ENCODE measurements at regions not wholly inside any gene's neighbourhood (a gene's known extent, or its start where the extent isn't known, plus 50 kb on each side); places are given as distances from the start of the nearest gene placed in this dataset.

DNA sequence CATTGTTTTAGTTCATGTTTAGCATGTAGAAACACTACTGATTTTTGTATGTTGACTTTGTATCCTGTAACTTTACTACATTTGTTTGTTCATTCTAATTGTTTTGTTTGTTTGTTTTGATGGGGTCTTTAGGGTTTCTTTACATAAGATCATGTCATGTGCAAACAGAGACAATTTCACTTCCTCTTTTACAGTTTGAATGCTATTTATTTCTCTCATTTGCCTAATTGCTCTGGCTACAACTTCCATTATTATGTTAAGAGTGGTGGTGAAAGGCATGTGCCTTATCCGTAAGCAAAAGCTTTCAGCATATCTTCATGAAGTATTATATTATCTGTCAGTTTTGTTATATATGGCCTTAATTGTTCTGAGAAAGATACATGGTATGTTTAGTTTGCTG, 571.1 kb downstream of the PCDH7 start:
- Mint-ChIP-seq H3K4me3 (ENCODE audit: unreplicated experiment) (no peak overlapping the region), H3K4me1 (ENCODE audit: low read depth, unreplicated experiment) (no peaks in the 10 kb centered on the region)

DNA sequence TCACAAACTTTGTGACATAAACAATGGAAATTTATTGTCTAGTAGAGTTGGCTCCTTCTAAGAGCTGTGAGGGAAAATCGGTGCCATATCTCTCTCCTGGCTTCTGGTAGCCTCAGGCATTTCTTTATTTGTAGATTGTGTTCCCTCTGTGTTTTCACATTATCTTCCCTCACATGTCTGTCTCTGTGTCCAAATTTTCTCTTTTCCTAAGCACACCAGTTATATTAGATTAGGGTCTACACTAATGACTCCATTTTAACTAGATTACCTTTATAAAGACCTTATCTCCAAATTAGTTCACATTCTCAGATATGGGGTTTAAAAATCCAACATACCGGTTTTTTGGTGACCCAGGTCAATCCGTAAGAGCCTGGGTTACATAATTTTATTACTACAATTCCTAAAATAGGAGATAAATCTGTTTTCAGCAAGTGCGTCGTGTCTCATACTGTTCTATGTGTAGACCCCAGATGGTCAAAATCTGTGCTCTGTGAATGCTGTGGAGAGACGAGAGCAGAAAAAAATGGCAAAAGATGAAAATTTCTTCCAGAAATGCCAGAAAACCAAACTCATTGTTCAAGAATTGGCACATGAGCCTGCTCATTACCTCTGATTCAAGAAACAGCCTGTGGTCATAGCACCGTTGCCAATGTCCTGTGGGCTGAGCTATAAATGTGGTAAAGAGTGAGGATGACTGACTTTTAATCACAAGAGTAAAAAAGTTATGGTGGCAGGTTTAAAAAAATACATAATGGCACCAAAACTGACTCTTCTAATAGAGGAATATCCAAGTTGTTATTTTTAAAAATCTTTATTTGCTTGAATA, 574.7 kb downstream of the PCDH7 start:
- H3K4me3 ChIP-seq (ENCODE audit: low read depth, low read length), result no peak overlapping the region
- no peaks in the 10 kb centered on the region for H3K27me3 ChIP-seq (replicated peaks; ENCODE audit: control insufficient read depth, insufficient read depth, low read length)
- no peaks in the 10 kb centered on the region; the same call in none of the 2 replicates for H3K9me3 ChIP-seq
- Mint-ChIP-seq H3K27me3 (ENCODE audit: insufficient read depth, unreplicated experiment) (no peaks in the 10 kb centered on the region), H3K4me1 (ENCODE audit: low read depth, unreplicated experiment) (no peaks in the 10 kb centered on the region), H3K36me3 (ENCODE audit: insufficient read depth, unreplicated experiment) (no peaks in the 10 kb centered on the region), H3K4me3 (ENCODE audit: unreplicated experiment) (no peak overlapping the region), H3K27ac (ENCODE audit: unreplicated experiment) (no peak overlapping the region), H3K9me3 (ENCODE audit: unreplicated experiment) (no peaks in the 10 kb centered on the region)
- no peak for DNase-seq
- intact Hi-C loops (cut with micrococcal nuclease; ENCODE audit: unreplicated experiment), result no loop called here
- no peaks in the 10 kb centered on the region for H3K36me3 ChIP-seq (ENCODE audit: control insufficient read depth, insufficient read depth, low read length)
- ChIA-PET POLR2A (no interaction called here), CTCF (no interaction called here)
- no TSS peak for BruUV-seq (replicated peaks)
- no peaks in the 10 kb centered on the region for H3K4me1 ChIP-seq
- TF ChIP-seq, protein P1, sequence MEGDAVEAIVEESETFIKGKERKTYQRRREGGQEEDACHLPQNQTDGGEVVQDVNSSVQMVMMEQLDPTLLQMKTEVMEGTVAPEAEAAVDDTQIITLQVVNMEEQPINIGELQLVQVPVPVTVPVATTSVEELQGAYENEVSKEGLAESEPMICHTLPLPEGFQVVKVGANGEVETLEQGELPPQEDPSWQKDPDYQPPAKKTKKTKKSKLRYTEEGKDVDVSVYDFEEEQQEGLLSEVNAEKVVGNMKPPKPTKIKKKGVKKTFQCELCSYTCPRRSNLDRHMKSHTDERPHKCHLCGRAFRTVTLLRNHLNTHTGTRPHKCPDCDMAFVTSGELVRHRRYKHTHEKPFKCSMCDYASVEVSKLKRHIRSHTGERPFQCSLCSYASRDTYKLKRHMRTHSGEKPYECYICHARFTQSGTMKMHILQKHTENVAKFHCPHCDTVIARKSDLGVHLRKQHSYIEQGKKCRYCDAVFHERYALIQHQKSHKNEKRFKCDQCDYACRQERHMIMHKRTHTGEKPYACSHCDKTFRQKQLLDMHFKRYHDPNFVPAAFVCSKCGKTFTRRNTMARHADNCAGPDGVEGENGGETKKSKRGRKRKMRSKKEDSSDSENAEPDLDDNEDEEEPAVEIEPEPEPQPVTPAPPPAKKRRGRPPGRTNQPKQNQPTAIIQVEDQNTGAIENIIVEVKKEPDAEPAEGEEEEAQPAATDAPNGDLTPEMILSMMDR (IDR thresholded peaks at IDR 0.05; ENCODE audit: insufficient read depth in 1 of 2, low read depth in 1 of 2, low read length in 1 of 2, severe bottlenecking in 1 of 2, unreplicated experiment in 1 of 2), result no peak

More for the DNA sequence above, 571.1 kb downstream of the PCDH7 start:
- H3K9me3 ChIP-seq, result no peaks in the 10 kb centered on the region; the same call in none of the 2 replicates
- Mint-ChIP-seq H3K27ac (ENCODE audit: unreplicated experiment) (no peak overlapping the region), H3K27me3 (ENCODE audit: insufficient read depth, unreplicated experiment) (no peaks in the 10 kb centered on the region), H3K36me3 (ENCODE audit: insufficient read depth, unreplicated experiment) (no peaks in the 10 kb centered on the region), H3K9me3 (ENCODE audit: unreplicated experiment) (no peaks in the 10 kb centered on the region)
- H3K27me3 ChIP-seq (replicated peaks; ENCODE audit: control insufficient read depth, insufficient read depth, low read length), result no peaks in the 10 kb centered on the region
- no peaks in the 10 kb centered on the region for H3K4me1 ChIP-seq
- intact Hi-C loops (cut with micrococcal nuclease; ENCODE audit: unreplicated experiment), result no loop called here
- no peak for DNase-seq
- H3K36me3 ChIP-seq (ENCODE audit: control insufficient read depth, insufficient read depth, low read length), result no peaks in the 10 kb centered on the region
- POLR2A ChIA-PET, result no interaction called here
- BruUV-seq (replicated peaks), result no TSS peak
- no peak overlapping the region for H3K4me3 ChIP-seq (ENCODE audit: low read depth, low read length)
- TF ChIP-seq, protein P1 (IDR thresholded peaks at IDR 0.05; ENCODE audit: insufficient read depth in 1 of 2, low read depth in 1 of 2, low read length in 1 of 2, severe bottlenecking in 1 of 2, unreplicated experiment in 1 of 2), result no peak
- CTCF ChIA-PET, result no interaction called here

DNA sequence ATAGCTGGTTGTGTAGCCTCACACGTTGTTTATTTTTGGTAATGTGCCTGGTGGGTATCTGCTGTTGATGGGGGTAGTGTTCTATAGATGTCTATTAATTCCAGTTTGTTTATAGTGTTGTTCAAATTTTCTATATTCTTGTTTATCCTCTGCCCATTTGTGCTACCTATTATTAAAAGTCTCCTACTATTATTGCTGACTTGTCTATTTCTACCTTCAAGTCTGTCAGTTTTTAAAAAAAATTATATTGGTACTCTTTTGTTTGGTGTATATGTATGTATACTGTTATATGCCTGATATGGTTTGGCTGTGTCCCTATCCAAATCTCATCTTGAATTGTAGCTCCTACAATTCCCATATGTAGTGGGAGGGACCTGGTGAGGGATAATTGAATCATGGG, 578.6 kb downstream of the PCDH7 start:
- ChIA-PET POLR2A (no interaction called here), CTCF (no interaction called here)
- H3K36me3 Mint-ChIP-seq (ENCODE audit: insufficient read depth, unreplicated experiment), result no peaks in the 10 kb centered on the region
- no peaks in the 10 kb centered on the region for H3K9me3 Mint-ChIP-seq (ENCODE audit: unreplicated experiment)
- Histone ChIP-seq H3K4me1 (no peaks in the 10 kb centered on the region), H3K9me3 (no peaks in the 10 kb centered on the region), H3K27me3 (replicated peaks; ENCODE audit: control insufficient read depth, insufficient read depth, low read length) (no peaks in the 10 kb centered on the region), H3K36me3 (ENCODE audit: control insufficient read depth, insufficient read depth, low read length) (no peaks in the 10 kb centered on the region), H3K4me3 (ENCODE audit: low read depth, low read length) (no peak overlapping the region)
- H3K4me3 Mint-ChIP-seq (ENCODE audit: unreplicated experiment), result no peak overlapping the region
- DNase-seq, result no peak
- no peak overlapping the region for H3K27ac Mint-ChIP-seq (ENCODE audit: unreplicated experiment)
- H3K4me1 Mint-ChIP-seq (ENCODE audit: low read depth, unreplicated experiment), result no peaks in the 10 kb centered on the region
- intact Hi-C loops (cut with micrococcal nuclease; ENCODE audit: unreplicated experiment), result no loop called here
- no TSS peak for BruUV-seq (replicated peaks)
- TF ChIP-seq, protein P1 (IDR thresholded peaks at IDR 0.05; ENCODE audit: insufficient read depth in 1 of 2, low read depth in 1 of 2, low read length in 1 of 2, severe bottlenecking in 1 of 2, unreplicated experiment in 1 of 2), result no peak
- no peaks in the 10 kb centered on the region for H3K27me3 Mint-ChIP-seq (ENCODE audit: insufficient read depth, unreplicated experiment)

Measured in Caco-2 (cell line).